GM19351 (cell line): ENCODE measurements at regions not wholly inside any gene's neighbourhood (a gene's known extent, or its start where the extent isn't known, plus 50 kb on each side); places are given as distances from the start of the nearest gene placed in this dataset.
"Not testable (repeated sequence)": the region's sequence is repeated elsewhere in the genome, so short reads cannot be mapped to it uniquely, and the experiment has no call there.

ENCODE experiments used
- ATAC-seq: cut with Tn5 transposase; IDR thresholded peaks from one replicate; pipeline ENCODE4 v1.9.1; 2021; ENCODE audit warnings: mild to moderate bottlenecking, moderate library complexity; ENCODE audit not compliant: unreplicated experiment

- no peak for ATAC-seq
Observed at GRCh38 chr7:3159445-3159844, 115.8 kb upstream of the CARD11 start.

- not testable (repeated sequence) for ATAC-seq
Observed at GRCh38 chr7:3159926-3160325, 116.3 kb upstream of the CARD11 start.

DNA sequence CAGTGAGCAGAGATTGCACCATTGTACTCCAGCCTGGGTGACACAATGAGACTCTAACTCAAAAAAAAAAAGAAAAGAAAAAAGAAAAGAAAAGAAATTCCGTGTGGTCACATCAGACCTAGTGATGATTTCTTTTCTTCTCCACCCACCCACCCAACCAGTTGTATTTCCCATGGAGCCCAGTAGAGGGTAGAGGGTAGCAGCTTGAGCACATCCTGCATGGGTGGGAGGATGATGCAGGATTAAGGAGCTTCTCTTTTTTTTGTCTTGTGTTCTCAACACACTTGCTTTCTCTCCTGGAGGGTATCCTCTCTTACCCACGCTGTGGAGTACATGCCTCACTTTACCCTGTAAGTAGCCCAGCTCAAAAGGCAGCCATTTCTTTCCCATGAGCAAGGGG, 118.6 kb upstream of the CARD11 start:
- no peak for ATAC-seq

GRCh38 chr7:3162798-3163197, 119.1 kb upstream of the CARD11 start:
- not testable (repeated sequence) for ATAC-seq

DNA sequence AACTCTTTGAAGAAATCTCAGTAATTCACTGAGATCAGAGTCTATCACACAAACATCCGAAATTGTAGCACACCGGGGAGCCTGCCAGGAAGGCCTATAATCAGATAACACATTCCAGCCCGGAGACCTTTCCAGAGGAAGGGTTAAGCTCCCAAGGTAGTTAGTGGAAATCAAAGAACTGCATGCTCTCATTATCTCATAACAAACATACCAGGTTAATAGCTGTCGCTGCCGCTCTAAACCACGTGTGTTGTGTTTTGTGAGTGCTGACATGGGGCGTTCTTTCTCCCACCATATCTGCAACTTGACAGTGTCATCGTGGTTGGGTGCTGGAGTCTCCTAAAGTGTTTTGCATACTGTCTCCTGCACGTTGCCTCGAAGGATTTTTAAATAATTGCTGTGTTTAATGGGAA, 120.7 kb upstream of the CARD11 start:
- ATAC-seq, result no peak

DNA sequence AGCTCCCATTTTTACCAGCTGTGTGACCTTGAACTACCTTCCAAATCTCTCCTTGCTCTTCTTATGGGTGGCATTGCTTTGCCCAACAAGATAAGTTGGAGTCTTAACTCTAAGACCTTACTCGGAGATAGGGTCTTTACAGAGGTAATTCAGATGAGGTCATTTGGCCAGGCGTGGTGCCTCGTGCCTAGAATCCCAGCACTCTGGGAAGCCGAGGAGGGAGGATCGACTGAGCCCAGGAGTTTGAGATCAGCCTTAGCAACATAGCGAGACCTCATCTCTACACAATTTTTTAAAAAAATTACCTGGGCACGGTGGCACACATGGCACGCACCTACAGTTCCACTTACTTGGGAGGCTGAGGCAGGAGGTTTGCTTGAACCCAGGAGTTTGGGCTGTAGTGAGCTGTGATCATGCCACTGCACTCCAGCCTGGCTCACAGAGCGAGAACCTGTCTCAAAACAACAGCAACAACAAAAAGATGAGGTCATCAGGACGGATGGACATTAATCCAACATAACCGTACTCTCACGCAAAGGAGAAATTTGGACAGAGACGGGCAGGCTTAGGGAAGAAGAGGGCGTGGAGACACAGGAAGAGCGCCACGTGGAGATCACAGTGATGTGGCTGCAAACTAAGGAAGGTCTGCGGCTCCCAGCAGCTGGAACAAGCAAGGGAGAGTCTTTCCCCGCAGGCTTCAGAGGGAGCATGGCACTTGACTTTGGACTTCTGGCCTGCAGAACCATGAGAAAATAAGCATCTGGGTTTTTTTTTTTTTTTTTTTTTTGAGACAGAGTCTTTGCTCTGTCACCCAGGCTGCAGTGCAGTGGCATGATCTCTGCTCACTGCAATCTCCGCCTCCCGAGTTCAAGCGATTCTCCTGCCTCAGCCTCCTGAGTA, 122.3 kb upstream of the CARD11 start:
- ATAC-seq, result no peak

DNA sequence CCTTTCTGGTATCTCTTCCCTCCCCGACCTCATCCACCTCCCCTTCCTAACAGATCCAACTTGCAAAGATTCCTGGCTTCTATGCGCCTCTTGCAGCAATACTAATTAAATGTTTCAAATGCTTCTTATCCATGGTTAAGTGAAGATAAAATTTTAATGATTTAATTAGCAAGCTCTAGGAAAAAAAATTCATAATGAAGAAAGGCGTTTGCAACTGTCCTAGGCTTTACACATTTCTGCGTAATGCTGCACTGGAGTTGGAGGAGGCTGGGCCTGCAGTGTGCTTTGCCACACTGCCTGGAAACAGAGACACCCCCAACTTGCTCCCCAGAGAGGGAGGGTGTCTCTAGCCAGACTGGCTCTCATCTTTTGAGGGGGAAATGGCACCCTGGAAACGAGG, 123.9 kb upstream of the CARD11 start:
- ATAC-seq, result no peak

- ATAC-seq, result no peak
Observed at GRCh38 chr7:3168370-3168769, 124.7 kb upstream of the CARD11 start.

DNA sequence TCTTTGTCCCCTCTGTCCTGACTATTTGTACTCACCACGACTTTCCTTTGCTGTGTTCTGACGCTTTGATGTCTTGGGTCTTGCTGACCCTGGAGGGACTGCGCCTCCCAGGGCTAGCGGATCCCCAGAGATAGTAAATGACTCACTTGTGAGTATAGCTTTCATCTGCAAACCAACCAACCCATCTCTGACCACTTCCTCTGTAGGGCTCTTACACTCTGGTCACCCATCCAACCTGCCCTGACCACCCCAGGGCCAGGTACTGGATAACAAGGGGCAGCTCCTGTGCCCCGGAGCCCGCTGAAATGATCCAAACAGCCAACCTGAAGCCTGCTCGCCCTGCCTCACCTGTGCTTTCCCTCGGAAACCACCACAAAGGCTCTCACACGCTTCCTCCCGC, 125.2 kb upstream of the CARD11 start:
- ATAC-seq, result no peak

DNA sequence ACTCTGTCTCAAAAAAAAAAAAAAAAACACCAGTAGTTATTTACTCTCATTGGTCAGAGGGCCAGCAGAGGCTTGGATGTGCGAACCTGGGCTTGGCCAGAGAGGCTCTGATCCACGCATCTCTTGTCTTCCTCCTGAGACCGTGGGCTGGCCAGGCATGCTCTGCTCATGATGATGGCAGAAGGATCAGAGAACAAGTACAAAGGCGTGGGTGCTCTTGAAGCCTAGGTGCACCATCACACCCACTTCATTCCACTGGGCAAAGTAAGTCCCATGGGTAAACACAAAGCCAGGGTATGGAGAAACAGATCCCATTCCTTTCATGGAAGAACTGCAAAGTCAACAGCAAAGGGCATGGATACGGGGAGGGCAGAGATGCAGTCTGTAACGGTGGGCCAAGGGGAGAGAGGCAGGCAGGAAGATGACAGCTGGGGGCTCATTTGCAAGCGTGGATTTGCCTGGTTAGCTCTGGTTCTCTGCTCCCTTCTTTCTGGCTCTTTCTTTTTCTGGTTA, 128.2 kb upstream of the SDK1 start:
- no peak for ATAC-seq

DNA sequence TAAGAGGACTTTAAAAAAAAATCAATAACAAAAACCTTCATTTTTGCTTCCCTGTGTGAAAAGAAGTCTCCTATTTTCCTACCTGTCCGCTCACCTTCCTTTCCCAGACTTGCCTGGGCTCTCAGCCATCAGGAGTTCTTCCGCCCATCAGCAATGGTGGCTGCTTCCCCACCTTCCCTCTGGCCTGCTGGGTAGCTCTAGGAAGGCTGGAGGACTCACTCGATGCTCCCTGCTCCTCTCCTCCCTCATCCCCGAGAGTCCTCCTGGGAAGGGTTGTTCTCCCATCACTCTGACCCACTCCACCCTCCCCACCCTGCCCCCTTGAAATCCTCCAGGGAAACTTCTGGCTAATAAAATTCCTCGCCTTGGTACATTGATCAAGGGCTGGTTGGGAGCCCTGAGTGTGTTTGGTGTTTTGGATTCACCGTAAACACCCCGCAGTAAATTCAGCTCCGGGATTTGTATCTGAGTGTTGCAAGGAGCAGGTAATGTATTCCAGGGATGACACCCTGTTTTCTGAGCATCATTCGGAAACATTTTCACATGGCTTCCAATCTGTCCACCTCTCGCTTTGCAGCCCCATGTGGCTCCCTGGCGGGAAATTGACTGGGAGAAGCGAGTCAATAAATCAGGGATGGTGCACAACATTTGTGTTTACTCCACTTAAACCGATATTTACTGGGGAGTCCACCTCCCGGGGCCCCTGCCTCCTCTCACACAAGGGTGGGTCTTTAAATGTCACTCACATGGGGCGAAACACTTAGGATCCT, 126.4 kb upstream of the SDK1 start:
- ATAC-seq, result no peak

DNA sequence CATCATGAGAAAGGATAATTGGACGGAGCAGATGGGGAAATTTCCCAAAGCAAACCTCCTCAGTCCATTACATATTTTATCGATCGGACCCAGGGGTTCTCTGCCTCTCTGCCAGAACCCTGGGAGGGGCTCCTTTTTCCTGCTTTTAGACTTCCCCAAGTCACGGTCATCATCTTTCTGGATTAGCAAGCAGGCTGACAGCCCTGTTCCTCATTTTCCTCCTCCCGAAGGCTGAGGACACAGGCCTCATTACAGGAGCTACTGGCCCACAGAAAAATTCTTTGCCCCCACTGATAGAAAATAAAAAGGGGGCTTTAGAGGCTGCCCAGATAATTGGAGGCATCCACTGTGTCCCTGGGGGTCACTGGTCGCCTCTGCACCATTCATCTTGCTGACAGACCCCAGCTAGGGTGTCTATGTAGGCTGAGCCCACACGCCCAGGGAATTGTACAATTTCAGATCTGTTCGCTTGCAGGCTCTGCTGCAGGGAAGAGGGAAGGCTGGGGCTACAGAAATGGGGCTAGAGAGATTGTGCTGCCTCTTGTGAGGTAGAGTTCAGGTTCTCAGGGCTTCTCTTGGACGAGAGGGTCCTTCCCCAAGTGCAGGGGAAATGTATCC, 125.7 kb upstream of the SDK1 start:
- ATAC-seq, result no peak

GRCh38 chr7:3176112-3177000, 124.7 kb upstream of the SDK1 start:
- ATAC-seq, result no peak

DNA sequence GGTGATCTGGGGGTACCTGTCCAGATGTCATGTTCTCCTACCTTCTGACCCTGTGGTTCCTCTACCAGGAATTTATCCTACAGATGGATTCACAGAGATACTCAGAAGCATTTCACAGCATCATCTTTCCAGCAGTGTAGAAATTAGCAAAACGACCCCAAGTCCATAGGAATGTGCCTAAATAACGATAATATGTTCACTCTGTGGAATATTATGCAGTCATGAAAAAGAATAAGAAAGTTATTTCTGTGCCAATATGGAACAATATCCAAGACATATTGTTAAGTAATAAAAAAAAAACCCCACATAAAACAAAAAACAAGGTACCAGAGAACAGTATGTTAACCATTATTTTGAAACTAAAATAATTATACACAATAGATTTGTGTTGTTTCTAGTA, 123.8 kb upstream of the SDK1 start:
- ATAC-seq, result no peak

GRCh38 chr7:3179456-3179855, 121.6 kb upstream of the SDK1 start:
- ATAC-seq, result no peak

DNA sequence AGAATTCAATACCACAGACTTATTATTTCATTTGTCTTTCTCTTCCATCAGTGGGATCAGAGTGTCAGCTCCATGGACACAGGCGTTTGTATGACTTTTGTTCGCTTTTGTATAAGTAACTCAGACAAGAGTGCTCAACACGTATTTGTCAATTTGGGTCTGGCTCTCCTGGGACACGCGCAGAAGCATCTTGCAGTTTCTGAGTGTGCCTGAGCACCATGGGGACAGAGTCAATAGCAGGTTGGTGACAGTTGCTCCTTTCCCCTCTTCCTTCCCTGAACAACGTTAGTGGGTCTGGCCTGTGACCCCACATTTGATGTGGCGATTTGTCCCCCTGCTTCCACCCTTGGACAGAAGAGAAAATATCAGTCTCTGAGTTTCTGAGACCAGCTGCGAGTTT, 120.4 kb upstream of the SDK1 start:
- ATAC-seq, result no peak

- not testable (repeated sequence) for ATAC-seq
Observed at GRCh38 chr7:3182055-3182454, 119.0 kb upstream of the SDK1 start.

DNA sequence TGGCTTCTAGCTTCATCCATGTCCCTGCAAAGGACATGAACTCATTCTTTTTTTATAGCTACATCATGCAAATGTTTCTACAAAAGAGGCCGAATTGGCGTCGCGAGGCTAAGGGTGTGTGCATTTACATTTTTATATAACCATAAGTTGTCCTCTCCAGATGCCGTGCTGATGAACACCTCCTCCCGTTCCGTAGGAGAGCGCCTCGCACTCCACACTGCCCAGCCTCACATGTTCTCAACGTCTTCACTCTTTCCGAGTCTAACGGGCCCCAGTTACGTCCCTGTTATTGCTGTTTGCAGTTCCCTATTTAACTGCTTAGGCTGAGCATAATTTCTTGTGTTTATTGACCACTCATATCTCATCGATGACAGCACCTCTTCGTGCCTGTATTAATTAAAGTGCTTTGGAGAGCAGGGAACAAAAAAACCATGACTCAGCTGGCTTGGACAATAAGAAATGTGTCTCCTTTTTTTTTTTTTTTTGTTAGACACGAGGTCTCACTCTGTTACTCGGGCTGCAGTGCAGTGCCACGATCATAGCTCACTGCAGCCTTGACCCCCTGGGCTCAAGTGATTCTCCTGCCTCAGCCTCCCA, 113.5 kb upstream of the SDK1 start:
- ATAC-seq, result no peak

- ATAC-seq, result no peak
Observed at GRCh38 chr7:3188946-3189345, 112.1 kb upstream of the SDK1 start.

DNA sequence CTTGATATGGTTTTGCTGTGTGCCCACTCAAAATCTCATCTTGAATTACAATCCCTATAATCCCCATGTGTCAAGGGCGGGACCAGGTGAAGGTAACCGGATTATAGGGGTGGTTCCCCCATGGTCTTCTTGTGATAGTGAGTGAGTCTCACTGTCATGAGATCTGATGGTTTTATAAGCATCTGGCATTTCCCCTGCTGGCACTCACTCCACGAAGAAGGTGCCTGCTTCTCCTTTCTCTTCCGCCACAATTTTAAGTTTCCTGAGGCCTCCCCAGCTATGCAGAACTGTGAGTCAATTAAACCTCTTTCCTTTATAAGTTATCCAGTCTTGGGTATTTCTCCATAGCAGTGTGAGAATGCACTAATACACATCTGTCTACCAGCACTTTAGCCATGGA, 109.5 kb upstream of the SDK1 start:
- ATAC-seq, result no peak
